ENCODE measurements at regions not wholly inside any gene's neighbourhood (a gene's known extent, or its start where the extent isn't known, plus 50 kb on each side); places are given as distances from the start of the nearest gene placed in this dataset.
"Not testable (repeated sequence)": the region's sequence is repeated elsewhere in the genome, so short reads cannot be mapped to it uniquely, and the experiment has no call there.

DNA sequence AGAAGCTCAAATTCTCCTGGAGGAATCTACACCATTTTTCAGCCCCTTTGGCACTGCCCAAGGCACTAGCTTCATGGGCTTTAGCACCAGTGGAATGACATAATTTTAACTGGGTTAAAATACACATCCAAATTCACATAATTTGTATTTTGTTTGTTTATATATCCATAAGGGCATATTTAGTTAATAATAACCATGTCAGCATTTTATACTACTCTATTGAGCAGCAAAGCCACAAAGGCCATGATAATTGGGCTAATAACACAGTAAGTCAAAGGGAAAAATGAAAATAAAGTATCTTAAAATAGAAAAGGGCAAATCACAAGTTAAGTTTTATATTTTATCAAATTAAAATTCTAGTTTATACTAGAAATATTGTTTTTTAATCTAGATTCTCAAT, 262.7 kb upstream of the TACR3 start:
- H3K4me3 ChIP-seq (ENCODE audit: low read depth, low read length) = no peak overlapping the region
- TF ChIP-seq, protein P1, sequence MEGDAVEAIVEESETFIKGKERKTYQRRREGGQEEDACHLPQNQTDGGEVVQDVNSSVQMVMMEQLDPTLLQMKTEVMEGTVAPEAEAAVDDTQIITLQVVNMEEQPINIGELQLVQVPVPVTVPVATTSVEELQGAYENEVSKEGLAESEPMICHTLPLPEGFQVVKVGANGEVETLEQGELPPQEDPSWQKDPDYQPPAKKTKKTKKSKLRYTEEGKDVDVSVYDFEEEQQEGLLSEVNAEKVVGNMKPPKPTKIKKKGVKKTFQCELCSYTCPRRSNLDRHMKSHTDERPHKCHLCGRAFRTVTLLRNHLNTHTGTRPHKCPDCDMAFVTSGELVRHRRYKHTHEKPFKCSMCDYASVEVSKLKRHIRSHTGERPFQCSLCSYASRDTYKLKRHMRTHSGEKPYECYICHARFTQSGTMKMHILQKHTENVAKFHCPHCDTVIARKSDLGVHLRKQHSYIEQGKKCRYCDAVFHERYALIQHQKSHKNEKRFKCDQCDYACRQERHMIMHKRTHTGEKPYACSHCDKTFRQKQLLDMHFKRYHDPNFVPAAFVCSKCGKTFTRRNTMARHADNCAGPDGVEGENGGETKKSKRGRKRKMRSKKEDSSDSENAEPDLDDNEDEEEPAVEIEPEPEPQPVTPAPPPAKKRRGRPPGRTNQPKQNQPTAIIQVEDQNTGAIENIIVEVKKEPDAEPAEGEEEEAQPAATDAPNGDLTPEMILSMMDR (conservative IDR thresholded peaks at IDR 0.05; ENCODE audit: low read depth, low read length) = no peak
- no peak for DNase-seq (ENCODE audit: low read depth)

DNA sequence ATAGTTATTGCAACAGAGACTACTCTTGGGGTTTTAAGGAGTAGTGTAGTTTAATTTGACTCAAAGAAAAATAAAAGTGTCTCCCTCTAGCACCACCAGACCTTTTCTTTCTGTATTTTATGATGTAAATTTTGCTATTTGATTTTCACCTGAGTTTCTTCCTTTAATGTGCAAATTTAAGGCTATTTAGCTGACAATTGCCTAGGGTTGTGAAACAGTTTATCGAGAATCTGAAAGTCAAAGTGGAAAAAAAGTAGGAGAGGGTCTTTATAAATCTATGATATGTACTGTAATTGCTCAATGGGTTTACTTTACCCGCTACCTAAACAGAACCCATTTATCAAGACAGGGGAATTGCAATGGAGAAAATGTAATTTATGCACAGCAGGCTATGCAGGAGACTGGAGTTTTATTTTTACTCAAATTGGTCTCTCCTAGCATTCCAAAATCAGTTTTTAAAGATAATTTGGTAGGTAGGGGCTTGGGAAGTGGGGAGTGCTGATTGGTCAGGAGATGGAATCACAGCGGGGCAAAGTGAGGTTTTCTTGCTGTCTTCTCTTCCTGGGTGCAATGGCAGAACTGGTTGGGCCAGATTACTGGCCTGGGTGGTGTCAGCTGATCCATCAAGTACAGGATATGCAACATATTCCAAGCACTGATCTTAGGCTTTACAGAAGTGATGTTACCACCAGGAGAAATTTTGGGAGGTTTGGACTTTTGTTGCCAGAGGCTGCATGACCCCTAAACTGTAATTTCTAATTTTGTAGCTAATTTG, 228.6 kb upstream of the TACR3 start:
- no peak for DNase-seq (ENCODE audit: low read depth)
- TF ChIP-seq, protein P1 (conservative IDR thresholded peaks at IDR 0.05; ENCODE audit: low read depth, low read length) = no peak
- H3K4me3 ChIP-seq (ENCODE audit: low read depth, low read length) = no peak overlapping the region

- H3K4me3 ChIP-seq (ENCODE audit: low read depth, low read length) = no peak overlapping the region
- TF ChIP-seq, protein P1 (conservative IDR thresholded peaks at IDR 0.05; ENCODE audit: low read depth, low read length) = no peak
Measured at GRCh38 chr4:103947617-103948016, 227.8 kb upstream of the TACR3 start.

GRCh38 chr4:103946621-103947268, 227.0 kb upstream of the TACR3 start:
- not testable (repeated sequence) for DNase-seq (ENCODE audit: low read depth); H3K4me3 ChIP-seq (ENCODE audit: low read depth, low read length)

More at GRCh38 chr4:103947617-103948016, 227.8 kb upstream of the TACR3 start:
- no peak for DNase-seq (ENCODE audit: low read depth)

- no peak overlapping the region for H3K4me3 ChIP-seq (ENCODE audit: low read depth, low read length)
- no peak for DNase-seq (ENCODE audit: low read depth)
- TF ChIP-seq, protein P1 (conservative IDR thresholded peaks at IDR 0.05; ENCODE audit: low read depth, low read length) = no peak
Measured at GRCh38 chr4:103938488-103938887, 218.7 kb upstream of the TACR3 start.

DNA sequence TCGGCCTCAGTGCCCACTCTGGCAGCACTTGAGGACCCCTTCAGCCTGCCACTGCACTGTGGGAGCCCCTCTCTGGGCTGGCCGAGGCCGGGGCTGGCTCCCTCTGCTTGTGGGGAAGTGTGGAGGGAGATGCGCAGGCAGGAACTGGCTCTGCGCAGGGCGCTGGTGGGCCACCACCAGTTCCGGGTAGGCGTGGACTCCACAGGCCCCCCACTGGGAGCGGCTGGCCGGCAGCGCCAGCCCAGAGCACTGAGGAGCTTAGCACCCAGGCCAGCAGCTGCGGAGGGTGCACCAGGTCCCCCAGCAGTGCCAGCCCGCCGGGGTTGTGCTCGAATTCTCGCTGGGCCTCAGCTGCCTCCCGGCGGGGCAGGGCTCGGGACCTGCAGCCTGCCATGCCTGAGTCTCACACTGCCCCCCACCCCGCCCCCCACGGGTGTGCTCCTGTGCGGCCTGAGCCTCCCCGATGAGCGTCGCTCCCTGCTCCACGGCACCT, 216.9 kb upstream of the TACR3 start:
- TF ChIP-seq, protein P1 (conservative IDR thresholded peaks at IDR 0.05; ENCODE audit: low read depth, low read length) = no peak
- H3K4me3 ChIP-seq (ENCODE audit: low read depth, low read length) = no peak overlapping the region
- no peak for DNase-seq (ENCODE audit: low read depth)

- no peak overlapping the region for H3K4me3 ChIP-seq (ENCODE audit: low read depth, low read length)
- DNase-seq (ENCODE audit: low read depth) = peak; percentile 63
- TF ChIP-seq, protein P1 (conservative IDR thresholded peaks at IDR 0.05; ENCODE audit: low read depth, low read length) = peak; percentile 55
Measured at GRCh38 chr4:103934178-103934789, 214.5 kb upstream of the TACR3 start.
